MM.1S (cell line): ENCODE measurements at regions not wholly inside any gene's neighbourhood (a gene's known extent, or its start where the extent isn't known, plus 50 kb on each side); places are given as distances from the start of the nearest gene placed in this dataset.

Experiments used
- DNase-seq: peaks from one replicate; pipeline ENCODE4 v3.0.0-alpha.2; 2015
- H2AFZ ChIP-seq: fragments of 300-600 bp; sonication (generic); 2 replicates; pipeline ENCODE4 v1.6.0; 2016; ENCODE audit warnings: antibody characterized with exemption, low read length
- H3F3A ChIP-seq: fragments of 300-600 bp; sonication (generic); 2 replicates; pipeline ENCODE4 v1.6.1; 2016; ENCODE audit warnings: mild to moderate bottlenecking, antibody characterized with exemption, low read length, moderate library complexity, mixed read lengths; ENCODE audit not compliant: insufficient read depth
- H3K27ac ChIP-seq: fragments of 300-600 bp; sonication (generic); 2 replicates; pipeline ENCODE4 v1.5.1; 2016; ENCODE audit warnings: mild to moderate bottlenecking, low read length
- H3K27me3 ChIP-seq: fragments of 300-600 bp; sonication (generic); replicated peaks from 2 replicates; pipeline ENCODE4 v1.6.0; 2016; ENCODE audit warnings: low read length; ENCODE audit not compliant: insufficient read depth
- H3K36me3 ChIP-seq: fragments of 300-600 bp; sonication (generic); replicated peaks from 2 replicates; pipeline ENCODE4 v1.6.1; 2016; ENCODE audit warnings: mild to moderate bottlenecking, low read length, mixed read lengths; ENCODE audit not compliant: insufficient read depth
- H3K4me1 ChIP-seq: fragments of 300-600 bp; sonication (generic); 2 replicates; pipeline ENCODE4 v1.6.1; 2016; ENCODE audit warnings: low read length, mixed read lengths
- H3K4me2 ChIP-seq: fragments of 300-600 bp; sonication (generic); 2 replicates; pipeline ENCODE4 v1.6.0; 2016; ENCODE audit warnings: low read depth, low read length
- H3K4me3 ChIP-seq: fragments of 300-600 bp; sonication (generic); 2 replicates; pipeline ENCODE4 v1.5.1; 2016; ENCODE audit warnings: low read length, mixed read lengths
- H3K79me2 ChIP-seq: fragments of 300-600 bp; sonication (generic); 2 replicates; pipeline ENCODE4 v1.6.1; 2016; ENCODE audit warnings: mixed run types, low read length, mixed read lengths
- H3K9ac ChIP-seq: fragments of 300-600 bp; sonication (generic); 2 replicates; pipeline ENCODE4 v1.6.1; 2016; ENCODE audit warnings: low read length, mixed read lengths
- H3K9me2 ChIP-seq: fragments of 300-600 bp; sonication (generic); replicated peaks from 2 replicates; pipeline ENCODE4 v1.6.1; 2016; ENCODE audit warnings: mild to moderate bottlenecking, low read length, mixed read lengths; ENCODE audit not compliant: insufficient read depth
- H3K9me3 ChIP-seq: fragments of 300-600 bp; sonication (generic); replicated peaks from 2 replicates; pipeline ENCODE4 v1.6.1; 2016; ENCODE audit warnings: mild to moderate bottlenecking, low read length, mixed read lengths; ENCODE audit not compliant: insufficient read depth
- H4K20me1 ChIP-seq: fragments of 300-600 bp; sonication (generic); 2 replicates; pipeline ENCODE4 v1.6.1; 2016; ENCODE audit warnings: mild to moderate bottlenecking, low read length, moderate library complexity, mixed read lengths; ENCODE audit not compliant: insufficient read depth
- EZH2 ChIP-seq: fragments of 300-600 bp; sonication (generic); optimal IDR thresholded peaks from 2 replicates; pipeline ENCODE3; 2017; ENCODE audit warnings: low read depth, mild to moderate bottlenecking, antibody characterized with exemption, low read length, mixed read lengths
- EZH2phosphoT487 ChIP-seq: fragments of 300-600 bp; sonication (generic); IDR thresholded peaks from 2 replicates; pipeline ENCODE4 v1.6.1; 2018; ENCODE audit warnings: antibody characterized with exemption, low read length
- TF ChIP-seq, protein P1 (sequence below): fragments of 300-600 bp; sonication (generic); IDR thresholded peaks from 2 replicates; pipeline ENCODE4 v1.5.1; 2016; ENCODE audit warnings: antibody characterized with exemption, low read length, mixed read lengths

GRCh38 chr1:115423776-115424175, 85.7 kb upstream of the NGF start:
- TF ChIP-seq, protein P1, sequence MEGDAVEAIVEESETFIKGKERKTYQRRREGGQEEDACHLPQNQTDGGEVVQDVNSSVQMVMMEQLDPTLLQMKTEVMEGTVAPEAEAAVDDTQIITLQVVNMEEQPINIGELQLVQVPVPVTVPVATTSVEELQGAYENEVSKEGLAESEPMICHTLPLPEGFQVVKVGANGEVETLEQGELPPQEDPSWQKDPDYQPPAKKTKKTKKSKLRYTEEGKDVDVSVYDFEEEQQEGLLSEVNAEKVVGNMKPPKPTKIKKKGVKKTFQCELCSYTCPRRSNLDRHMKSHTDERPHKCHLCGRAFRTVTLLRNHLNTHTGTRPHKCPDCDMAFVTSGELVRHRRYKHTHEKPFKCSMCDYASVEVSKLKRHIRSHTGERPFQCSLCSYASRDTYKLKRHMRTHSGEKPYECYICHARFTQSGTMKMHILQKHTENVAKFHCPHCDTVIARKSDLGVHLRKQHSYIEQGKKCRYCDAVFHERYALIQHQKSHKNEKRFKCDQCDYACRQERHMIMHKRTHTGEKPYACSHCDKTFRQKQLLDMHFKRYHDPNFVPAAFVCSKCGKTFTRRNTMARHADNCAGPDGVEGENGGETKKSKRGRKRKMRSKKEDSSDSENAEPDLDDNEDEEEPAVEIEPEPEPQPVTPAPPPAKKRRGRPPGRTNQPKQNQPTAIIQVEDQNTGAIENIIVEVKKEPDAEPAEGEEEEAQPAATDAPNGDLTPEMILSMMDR = no peak
- TF ChIP-seq EZH2 (no peak), EZH2phosphoT487 (no peak)
- no peaks in the 10 kb centered on the region for H4K20me1 ChIP-seq
- no peaks in the 10 kb centered on the region for H3K4me1 ChIP-seq
- no peak for DNase-seq
- no peaks in the 10 kb centered on the region for H3K27me3 ChIP-seq
- H3F3A ChIP-seq = no peaks in the 10 kb centered on the region
- no peaks in the 10 kb centered on the region for H3K36me3 ChIP-seq
- H2AFZ ChIP-seq = no peak overlapping the region
- H3K79me2 ChIP-seq = no peaks in the 10 kb centered on the region
- no peak overlapping the region for H3K27ac ChIP-seq
- no peaks in the 10 kb centered on the region for H3K9me3 ChIP-seq
- H3K9ac ChIP-seq = no peak overlapping the region
- H3K4me2 ChIP-seq = no peak overlapping the region
- no peak overlapping the region for H3K4me3 ChIP-seq
- no peaks in the 10 kb centered on the region for H3K9me2 ChIP-seq

- no peak overlapping the region for H3K4me2 ChIP-seq
- no peak overlapping the region for H3K27ac ChIP-seq
- H4K20me1 ChIP-seq = no peaks in the 10 kb centered on the region
- no peaks in the 10 kb centered on the region for H3F3A ChIP-seq
- no peaks in the 10 kb centered on the region for H3K36me3 ChIP-seq
- no peak for DNase-seq
- no peak overlapping the region for H3K9ac ChIP-seq
- TF ChIP-seq EZH2phosphoT487 = no peak
- TF ChIP-seq EZH2 = no peak
- TF ChIP-seq, protein P1 = no peak
- no peaks in the 10 kb centered on the region for H3K27me3 ChIP-seq
- H2AFZ ChIP-seq = no peak overlapping the region
- no peaks in the 10 kb centered on the region for H3K4me1 ChIP-seq
- no peak overlapping the region for H3K4me3 ChIP-seq
- H3K9me3 ChIP-seq = no peaks in the 10 kb centered on the region
- no peaks in the 10 kb centered on the region for H3K79me2 ChIP-seq
- H3K9me2 ChIP-seq = no peaks in the 10 kb centered on the region
These were observed 81.5 kb upstream of the NGF start for GRCh38 chr1:115419571-115419970.

DNA sequence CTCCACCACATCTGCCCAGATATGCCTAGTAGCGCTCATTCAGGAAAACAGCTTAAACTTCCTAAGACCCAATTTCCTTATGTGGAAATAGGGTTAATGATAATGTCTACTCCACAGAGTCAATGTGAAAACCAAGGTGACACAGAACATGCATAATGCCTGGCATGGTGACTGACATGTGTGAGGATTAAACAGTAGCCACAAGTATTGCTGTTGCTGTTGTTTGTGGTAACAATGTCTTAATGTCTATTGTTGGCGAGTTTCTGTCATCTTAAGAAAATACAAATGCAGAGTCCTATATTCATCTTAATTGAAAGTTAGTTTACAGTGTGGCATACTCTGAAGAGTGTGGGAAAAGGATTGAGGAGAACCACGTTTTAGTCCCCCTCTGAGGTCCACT, 75.6 kb upstream of the NGF start:
- Histone ChIP-seq H3K27ac (no peak overlapping the region), H3K36me3 (no peaks in the 10 kb centered on the region), H3F3A (no peaks in the 10 kb centered on the region), H3K27me3 (no peaks in the 10 kb centered on the region), H3K4me1 (no peaks in the 10 kb centered on the region), H3K9me3 (no peaks in the 10 kb centered on the region), H3K9ac (no peak overlapping the region), H3K9me2 (no peaks in the 10 kb centered on the region), H3K79me2 (no peaks in the 10 kb centered on the region), H3K4me2 (no peak overlapping the region), H3K4me3 (no peak overlapping the region), H4K20me1 (no peaks in the 10 kb centered on the region), H2AFZ (no peak overlapping the region)
- TF ChIP-seq, protein P1 = no peak
- TF ChIP-seq EZH2phosphoT487 (no peak), EZH2 (no peak)
- DNase-seq = no peak

DNA sequence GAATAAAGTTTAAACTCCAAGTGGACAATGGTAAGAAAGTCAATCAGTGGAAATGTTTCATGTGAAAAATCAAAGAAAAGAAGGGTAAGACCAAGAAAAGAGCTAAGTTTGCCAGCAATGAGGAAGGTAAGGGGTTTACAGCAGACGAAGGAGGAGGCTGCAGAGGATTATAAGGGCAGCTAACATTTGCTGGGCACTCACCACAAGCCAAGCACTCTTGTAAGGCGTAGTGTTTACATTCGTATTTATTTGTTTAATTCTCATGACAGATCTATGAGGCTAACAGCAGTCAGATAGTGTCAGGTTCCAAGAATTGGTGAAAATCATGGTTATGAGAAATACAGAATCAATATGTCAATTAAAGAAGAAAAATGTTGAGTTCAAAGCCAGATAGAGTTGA, 75.2 kb upstream of the NGF start:
- no peak overlapping the region for H2AFZ ChIP-seq
- no peak overlapping the region for H3K4me2 ChIP-seq

More for the DNA sequence above, 75.2 kb upstream of the NGF start:
- Histone ChIP-seq H3K9me2 (no peaks in the 10 kb centered on the region), H3K79me2 (no peaks in the 10 kb centered on the region), H3F3A (no peaks in the 10 kb centered on the region), H3K4me3 (no peak overlapping the region), H3K27me3 (no peaks in the 10 kb centered on the region), H3K9me3 (no peaks in the 10 kb centered on the region), H4K20me1 (no peaks in the 10 kb centered on the region), H3K27ac (no peak overlapping the region), H3K4me1 (no peaks in the 10 kb centered on the region), H3K36me3 (no peaks in the 10 kb centered on the region), H3K9ac (no peak overlapping the region)
- no peak for TF ChIP-seq EZH2phosphoT487
- TF ChIP-seq EZH2 = no peak
- TF ChIP-seq, protein P1 = no peak
- DNase-seq = no peak
